SK-N-SH (cell line): ENCODE measurements at regions not wholly inside any gene's neighbourhood (a gene's known extent, or its start where the extent isn't known, plus 50 kb on each side); places are given as distances from the start of the nearest gene placed in this dataset.

ENCODE experiments used
- CTCF ChIA-PET: fragments of 300-600, 350-600 bp; formaldehyde crosslinking; extraction: SDS; loops from one replicate; lab custom pipeline; 2021; lab: Yijun Ruan, JAX
- POLR2A ChIA-PET: fragments of 350-600 bp; sonication (Branson Sonifier 250); formaldehyde crosslinking; extraction: SDS; loops from one replicate; lab custom pipeline; 2020; ENCODE audit warnings: antibody characterized with exemption, inconsistent platforms; lab: Yijun Ruan, JAX
- DNase-seq: peaks from one replicate; pipeline ENCODE4 v3.0.0; 2012
- H2AFZ ChIP-seq: fragments of 200-600 bp; sonication (generic); 2 replicates; pipeline ENCODE4 v1.8.1; 2016; ENCODE audit warnings: antibody characterized with exemption, mild to moderate bottlenecking, low read depth
- H3F3A ChIP-seq: fragments of 200-600 bp; sonication (generic); replicated peaks from 2 replicates; pipeline ENCODE3; 2016; ENCODE audit warnings: antibody characterized with exemption, mild to moderate bottlenecking; ENCODE audit not compliant: insufficient read depth
- H3K27ac ChIP-seq, 2 experiments: fragments of 200-500 bp in 1 of 2; fragments of 200-600 bp in 1 of 2; sonication (Bioruptor generic) in 1 of 2; sonication (generic), shearing (Covaris generic) in 1 of 2; 2 replicates each; pipeline versions ENCODE4 v1.5.1 to v1.6.1; 2014 to 2016; ENCODE audit warnings: low read depth in 2 of 2, inconsistent platforms in 1 of 2, low read length in 1 of 2, mild to moderate bottlenecking in 1 of 2, mixed read lengths in 1 of 2
- H3K27me3 ChIP-seq: fragments of 200-600 bp; sonication (generic), shearing (Covaris generic); 2 replicates; pipeline ENCODE4 v1.6.1; 2016; ENCODE audit warnings: mixed run types; ENCODE audit not compliant: insufficient read depth
- H3K36me3 ChIP-seq, 2 experiments: fragments of 200-500 bp in 1 of 2; fragments of 200-600 bp in 1 of 2; sonication (Bioruptor generic) in 1 of 2; sonication (generic) in 1 of 2; replicated peaks in 1 of 2; 2 replicates each; pipeline versions ENCODE3 to v1.5.1; 2014 to 2016; ENCODE audit warnings: low read length in 1 of 2, mild to moderate bottlenecking in 1 of 2; ENCODE audit not compliant: insufficient read depth in 2 of 2, control insufficient read depth in 1 of 2
- H3K4me1 ChIP-seq, 2 experiments: fragments of 200-500 bp in 1 of 2; fragments of 200-600 bp in 1 of 2; sonication (Bioruptor generic) in 1 of 2; sonication (generic), shearing (Covaris generic) in 1 of 2; 2 replicates each; pipeline versions ENCODE4 v1.5.1 to v1.6.1; 2014 to 2016; ENCODE audit warnings: low read depth in 1 of 2, low read length in 1 of 2, mixed run types in 1 of 2; ENCODE audit not compliant: insufficient read depth in 2 of 2, control insufficient read depth in 1 of 2
- H3K4me2 ChIP-seq: fragments of 200-600 bp; sonication (generic), shearing (Covaris generic); 2 replicates; pipeline ENCODE4 v1.6.1; 2017; ENCODE audit warnings: mixed run types
- H3K4me3 ChIP-seq, 2 experiments: fragments of 200-500 bp in 1 of 2; fragments of 200-600 bp in 1 of 2; sonication (Bioruptor generic) in 1 of 2; sonication (generic), shearing (Covaris generic) in 1 of 2; 2 replicates each; pipeline versions ENCODE4 v1.5.1 to v1.8.1; 2014 to 2016; ENCODE audit warnings: low read depth in 2 of 2, inconsistent platforms in 1 of 2, low read length in 1 of 2, mild to moderate bottlenecking in 1 of 2, mixed read lengths in 1 of 2, moderate library complexity in 1 of 2
- H3K79me2 ChIP-seq: fragments of 200-600 bp; sonication (generic); 2 replicates; pipeline ENCODE4 v1.8.1; 2017; ENCODE audit warnings: mild to moderate bottlenecking; ENCODE audit not compliant: insufficient read depth
- H3K9ac ChIP-seq: fragments of 200-600 bp; sonication (generic); 2 replicates; pipeline ENCODE4 v1.6.1; 2017; ENCODE audit warnings: mixed run types
- H3K9me2 ChIP-seq: fragments of 200-600 bp; sonication (generic); 2 replicates; pipeline ENCODE4 v1.6.1; 2017; ENCODE audit warnings: mixed run types
- H3K9me3 ChIP-seq: fragments of 200-600 bp; sonication (generic); 2 replicates; pipeline ENCODE4 v1.6.1; 2017; ENCODE audit warnings: mixed run types, mild to moderate bottlenecking, moderate library complexity
- H4K20me1 ChIP-seq: fragments of 200-600 bp; sonication (generic); 2 replicates; pipeline ENCODE4 v1.6.1; 2017; ENCODE audit warnings: mild to moderate bottlenecking, mixed run types; ENCODE audit not compliant: insufficient read depth
- CHD2 ChIP-seq: fragments of 150-350 bp; IDR thresholded peaks from 2 replicates; pipeline ENCODE4 v1.6.1; 2018; ENCODE audit warnings: low read length; ENCODE audit not compliant: partially characterized antibody
- ELF1 ChIP-seq: IDR thresholded peaks from 2 replicates; pipeline ENCODE4 v1.4.0; 2012
- EZH2phosphoT487 ChIP-seq: fragments of 200-600 bp; sonication (generic); IDR thresholded peaks from 2 replicates; pipeline ENCODE4 v1.6.1; 2017; ENCODE audit warnings: low read depth, mixed run types, mild to moderate bottlenecking, antibody characterized with exemption, moderate library complexity, borderline replicate concordance
- FOXJ3 ChIP-seq: sonication (generic); formaldehyde crosslinking; IDR thresholded peaks from 2 replicates; pipeline ENCODE4 v1.5.1; 2020; ENCODE audit warnings: mild to moderate bottlenecking, missing genetic modification reagents
- GATA2 ChIP-seq: sonication (generic); formaldehyde crosslinking; IDR thresholded peaks from 2 replicates; pipeline ENCODE4 v1.5.0; 2020; ENCODE audit warnings: mild to moderate bottlenecking, missing genetic modification reagents
- IRF3 ChIP-seq: fragments of 150-350 bp; IDR thresholded peaks from 2 replicates; pipeline ENCODE4 v1.6.1; 2016; ENCODE audit warnings: mild to moderate bottlenecking, low read depth, low read length
- MEF2A ChIP-seq: IDR thresholded peaks from 2 replicates; pipeline ENCODE4 v1.4.0; 2012; ENCODE audit warnings: low read depth, borderline replicate concordance
- MXI1 ChIP-seq: IDR thresholded peaks from 2 replicates; pipeline ENCODE4 v1.6.1; 2012; ENCODE audit warnings: mild to moderate bottlenecking, low read depth, low read length, improper control_type of control experiment
- NRF1 ChIP-seq: IDR thresholded peaks from 2 replicates; pipeline ENCODE4 v1.6.1; 2012; ENCODE audit warnings: low read depth, mild to moderate bottlenecking, low read length
- PBX3 ChIP-seq: IDR thresholded peaks from 2 replicates; pipeline ENCODE4; 2012
- POLR2AphosphoS5 ChIP-seq: IDR thresholded peaks from 2 replicates; pipeline ENCODE4 v1.6.1; 2012; ENCODE audit warnings: low read depth, low read length
- RAD21 ChIP-seq: IDR thresholded peaks from 2 replicates; pipeline ENCODE4 v1.6.1; 2012; ENCODE audit warnings: mild to moderate bottlenecking, low read length
- REST ChIP-seq: IDR thresholded peaks from 2 replicates; pipeline ENCODE4 v1.6.1; 2012; ENCODE audit warnings: mild to moderate bottlenecking, low read depth, low read length, moderate library complexity
- SIN3A ChIP-seq: IDR thresholded peaks from 2 replicates; pipeline ENCODE4 v1.6.1; 2012; ENCODE audit warnings: low read depth, mild to moderate bottlenecking, low read length, moderate library complexity, borderline replicate concordance
- SMC3 ChIP-seq: IDR thresholded peaks from 2 replicates; pipeline ENCODE4 v1.6.1; 2012; ENCODE audit warnings: low read depth, low read length, improper control_type of control experiment
- TEAD4 ChIP-seq: IDR thresholded peaks from 2 replicates; pipeline ENCODE4 v1.4.0; 2012; ENCODE audit warnings: mild to moderate bottlenecking, borderline replicate concordance; ENCODE audit not compliant: insufficient read depth
- YY1 ChIP-seq: IDR thresholded peaks from 2 replicates; pipeline ENCODE4 v1.4.0; 2012; ENCODE audit warnings: low read depth, mild to moderate bottlenecking
- ZBTB33 ChIP-seq: IDR thresholded peaks from 2 replicates; pipeline ENCODE4 v1.4.0; 2012; ENCODE audit warnings: low read depth, borderline replicate concordance
- WGBS: methylation state at CpG from one replicate; pipeline ENCODE4 v1.1.6; 2017; ENCODE audit warnings: low lambda C conversion rate; 5-methylcytosine and 5-hydroxymethylcytosine counted together

GRCh38 chr4:104727643-104728042, 232.9 kb upstream of the CXXC4 start:
- no peak overlapping the region for H3K4me3 ChIP-seq
- no peaks in the 10 kb centered on the region for H4K20me1 ChIP-seq
- H3F3A ChIP-seq: peaks cover 7% of the 10 kb centered on the region
- ChIA-PET POLR2A (no interaction called here), CTCF (no interaction called here)
- DNase-seq: no peak
- no peak overlapping the region for H3K4me2 ChIP-seq
- no peaks in the 10 kb centered on the region for H3K9me3 ChIP-seq
- H3K36me3 ChIP-seq: no peaks in the 10 kb centered on the region
- H3K9me2 ChIP-seq: no peaks in the 10 kb centered on the region
- TF ChIP-seq RAD21 (no peak), MEF2A (no peak), YY1 (no peak), GATA2 (CRISPR knock-in tag) (no peak), CHD2 (no peak), REST (no peak), PBX3 (no peak), POLR2AphosphoS5 (no peak), SIN3A (no peak), FOXJ3 (CRISPR knock-in tag) (no peak), ELF1 (no peak), IRF3 (no peak), EZH2phosphoT487 (no peak), ZBTB33 (no peak), TEAD4 (no peak), SMC3 (no peak), MXI1 (no peak), NRF1 (no peak)
- WGBS: 33% methylated on average over 3 of the region's 3 CpGs
- no peak overlapping the region for H2AFZ ChIP-seq
- 0 out of 2 replicates have a peak, but pooled peaks cover 5% of the 10 kb centered on the region for H3K27me3 ChIP-seq
- H3K9ac ChIP-seq: no peak overlapping the region
- H3K79me2 ChIP-seq: no peaks in the 10 kb centered on the region
- H3K4me1 ChIP-seq: no peaks in the 10 kb centered on the region
- H3K27ac ChIP-seq: no peak overlapping the region
